ENCODE measurements at regions not wholly inside any gene's neighbourhood (a gene's known extent, or its start where the extent isn't known, plus 50 kb on each side); places are given as distances from the start of the nearest gene placed in this dataset.
"Not testable (repeated sequence)": the region's sequence is repeated elsewhere in the genome, so short reads cannot be mapped to it uniquely, and the experiment has no call there.

GRCh38 chr13:74751739-74752138, 617.5 kb upstream of the KLF12 start:
- in situ Hi-C loops (cut with HindIII; ENCODE audit: low sequenced_read_pairs) = no loop called here

- in situ Hi-C loops (cut with HindIII; ENCODE audit: low sequenced_read_pairs) = no loop called here
These were observed 613.2 kb upstream of the KLF12 start for GRCh38 chr13:74747186-74747955.

GRCh38 chr13:74743992-74744391, 609.8 kb upstream of the KLF12 start:
- in situ Hi-C loops (cut with HindIII; ENCODE audit: low sequenced_read_pairs) = no loop called here

GRCh38 chr13:74741732-74742131, 607.5 kb upstream of the KLF12 start:
- in situ Hi-C loops (cut with HindIII; ENCODE audit: low sequenced_read_pairs) = no loop called here

- in situ Hi-C loops (cut with HindIII; ENCODE audit: low sequenced_read_pairs) = no loop called here
These were observed 598.7 kb upstream of the KLF12 start for GRCh38 chr13:74732736-74733385.

GRCh38 chr13:74731731-74732130, 597.5 kb upstream of the KLF12 start:
- in situ Hi-C loops (cut with HindIII; ENCODE audit: low sequenced_read_pairs) = no loop called here

- in situ Hi-C loops (cut with HindIII; ENCODE audit: low sequenced_read_pairs) = no loop called here
These were observed 596.5 kb upstream of the KLF12 start for GRCh38 chr13:74730556-74731331.

- in situ Hi-C loops (cut with HindIII; ENCODE audit: low sequenced_read_pairs) = no loop called here
These were observed 592.0 kb upstream of the KLF12 start for GRCh38 chr13:74726206-74726605.

- in situ Hi-C loops (cut with HindIII; ENCODE audit: low sequenced_read_pairs) = not testable (repeated sequence)
These were observed 584.1 kb upstream of the KLF12 start for GRCh38 chr13:74718232-74718842.

- in situ Hi-C loops (cut with HindIII; ENCODE audit: low sequenced_read_pairs) = no loop called here
These were observed 581.5 kb upstream of the KLF12 start for GRCh38 chr13:74715718-74716117.

- in situ Hi-C loops (cut with HindIII; ENCODE audit: low sequenced_read_pairs) = no loop called here
These were observed 575.8 kb upstream of the KLF12 start for GRCh38 chr13:74710006-74710405.

GRCh38 chr13:74709226-74709625, 575.0 kb upstream of the KLF12 start:
- in situ Hi-C loops (cut with HindIII; ENCODE audit: low sequenced_read_pairs) = no loop called here

GRCh38 chr13:74708629-74709028, 574.4 kb upstream of the KLF12 start:
- in situ Hi-C loops (cut with HindIII; ENCODE audit: low sequenced_read_pairs) = no loop called here

- in situ Hi-C loops (cut with HindIII; ENCODE audit: low sequenced_read_pairs) = no loop called here
These were observed 573.1 kb upstream of the KLF12 start for GRCh38 chr13:74707291-74707690.

- in situ Hi-C loops (cut with HindIII; ENCODE audit: low sequenced_read_pairs) = no loop called here
These were observed 572.6 kb upstream of the KLF12 start for GRCh38 chr13:74706801-74707200.

GRCh38 chr13:74705438-74705837, 571.2 kb upstream of the KLF12 start:
- in situ Hi-C loops (cut with HindIII; ENCODE audit: low sequenced_read_pairs) = no loop called here

GRCh38 chr13:74703855-74704387, 569.7 kb upstream of the KLF12 start:
- in situ Hi-C loops (cut with HindIII; ENCODE audit: low sequenced_read_pairs) = no loop called here

- in situ Hi-C loops (cut with HindIII; ENCODE audit: low sequenced_read_pairs) = no loop called here
These were observed 562.1 kb upstream of the KLF12 start for GRCh38 chr13:74696148-74696922.

- in situ Hi-C loops (cut with HindIII; ENCODE audit: low sequenced_read_pairs) = no loop called here
These were observed 561.0 kb upstream of the KLF12 start for GRCh38 chr13:74695021-74695800.
